Colon (tissue), 2 donors: ENCODE measurements at regions not wholly inside any gene's neighbourhood (a gene's known extent, or its start where the extent isn't known, plus 50 kb on each side); places are given as distances from the start of the nearest gene placed in this dataset.

Source experiments
- FAIRE-seq: peaks from 2 replicates; lab custom pipeline; 2012; peaks lifted over from hg19 to GRCh38; lab: Jason Lieb, UNC
- donor health status: control.
- donor health status: control.

DNA sequence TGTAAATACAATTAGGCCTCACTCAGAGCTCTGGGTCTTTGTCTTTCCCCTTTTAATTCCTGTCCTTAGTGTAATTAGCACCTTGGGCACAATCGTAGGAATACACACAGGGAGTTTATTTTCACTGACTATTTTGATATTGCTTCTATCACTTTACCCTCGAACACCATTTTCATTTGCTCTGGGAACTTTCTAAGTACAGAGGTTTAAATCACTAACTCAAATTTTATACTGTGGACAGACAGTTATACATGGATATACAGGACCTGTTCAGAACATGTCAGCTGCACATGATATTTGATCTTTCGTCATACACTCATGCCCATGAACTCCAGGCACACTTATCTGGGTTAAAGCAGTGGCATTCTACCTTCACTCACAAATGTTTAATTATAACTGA is 217.8 kb upstream of the TMEM161B start:
- no peak for FAIRE-seq

DNA sequence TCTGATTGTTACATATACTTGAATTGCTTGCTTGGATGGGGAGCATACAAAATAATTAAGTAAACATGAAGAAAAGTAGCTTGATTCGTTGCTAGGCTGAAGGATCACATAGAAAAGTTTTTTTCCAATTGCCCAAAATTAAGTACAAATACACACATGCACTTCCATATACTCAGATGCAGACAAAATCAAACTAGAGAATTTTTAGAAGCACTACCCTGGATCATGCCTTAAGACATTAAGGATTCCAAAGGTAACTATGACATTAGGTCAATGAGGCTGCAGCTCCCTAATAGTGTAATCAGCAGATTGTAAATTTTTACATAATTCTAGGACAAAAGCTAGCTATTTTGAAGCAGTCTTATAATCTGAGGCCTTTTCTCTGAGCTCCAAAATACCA is 216.9 kb upstream of the TMEM161B start:
- no peak for FAIRE-seq

DNA sequence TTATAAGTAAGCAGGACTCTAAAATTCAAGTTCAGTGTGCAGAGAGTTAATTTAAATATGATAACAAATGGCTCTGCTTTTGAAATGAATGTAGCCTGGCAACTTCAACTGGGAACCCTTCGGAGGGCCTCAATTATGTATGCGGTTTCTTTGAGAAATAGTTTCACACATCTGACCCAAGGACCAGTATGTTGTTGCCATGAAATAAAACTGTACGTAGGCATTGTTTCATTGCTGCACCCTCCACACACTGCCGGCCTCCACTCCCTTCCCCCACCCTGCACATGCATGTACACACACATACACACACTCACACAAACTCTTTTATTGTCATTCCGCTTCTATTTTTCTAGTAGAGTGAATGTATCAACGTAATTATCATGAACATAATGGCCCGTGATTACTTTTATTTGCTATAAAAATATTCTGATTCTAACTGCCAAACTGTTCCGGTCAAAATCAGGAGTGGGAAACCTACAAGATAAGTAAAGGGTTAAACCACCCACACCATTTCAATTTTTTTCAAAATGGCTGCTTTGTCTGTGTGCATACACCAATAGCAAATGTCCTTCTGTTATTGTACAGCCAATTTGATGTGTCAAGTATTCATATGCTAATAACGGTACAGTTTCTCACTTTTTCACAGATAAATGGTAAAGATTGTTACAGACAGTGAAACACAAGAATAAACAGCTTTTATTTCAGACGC is 215.5 kb upstream of the TMEM161B start:
- no peak for FAIRE-seq

DNA sequence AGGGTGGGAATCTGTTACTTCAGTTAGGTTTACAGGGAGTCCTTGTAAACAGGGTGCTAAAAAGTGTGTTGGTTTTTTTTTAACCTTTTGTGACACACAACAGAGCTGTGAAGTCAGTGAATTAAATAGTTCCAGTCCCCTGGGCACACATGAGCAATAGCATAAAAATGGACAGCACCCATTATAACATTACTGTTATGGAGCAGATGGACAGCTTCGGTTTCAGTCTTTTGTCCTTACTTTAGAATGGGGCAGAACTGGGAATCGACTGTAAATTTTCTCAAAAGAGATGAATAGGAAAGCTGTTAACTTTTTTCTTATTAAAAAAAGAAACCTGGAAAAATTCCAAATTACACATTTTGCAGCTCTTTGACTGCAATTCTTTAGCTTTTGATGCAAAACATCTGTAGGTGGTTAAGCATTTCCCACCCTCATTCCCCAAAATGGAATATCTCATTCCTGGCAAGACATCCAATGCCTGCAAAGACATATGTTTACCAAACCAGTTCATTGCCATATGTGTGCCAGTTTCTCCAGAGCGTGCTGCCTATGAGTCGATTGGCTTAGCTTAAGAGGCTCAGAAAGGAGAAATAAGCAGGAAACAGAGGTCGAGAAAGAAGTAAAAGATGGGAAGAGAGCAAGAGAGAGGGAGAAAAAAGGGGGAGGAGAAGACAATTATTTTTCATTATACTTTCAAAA is 212.3 kb upstream of the TMEM161B start:
- no peak for FAIRE-seq

DNA sequence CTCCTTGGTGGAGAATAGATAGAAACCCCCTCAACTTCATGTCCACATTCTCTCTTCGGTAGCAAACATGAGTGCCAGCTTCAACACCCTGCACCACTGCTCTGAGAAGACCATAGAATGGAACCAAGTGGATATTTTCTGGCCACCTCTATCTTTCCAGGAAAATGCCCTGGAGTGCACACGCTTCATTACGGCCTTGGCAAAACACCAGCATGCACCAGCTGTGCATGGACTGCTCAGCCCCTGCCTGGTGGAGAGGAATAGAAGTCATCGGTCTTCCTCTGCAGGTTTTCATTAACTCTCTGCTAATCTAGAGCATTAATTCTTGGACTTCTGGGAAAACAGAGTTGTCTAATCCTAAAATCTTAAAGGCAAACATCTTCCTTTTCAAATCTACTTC is 211.6 kb upstream of the TMEM161B start:
- no peak for FAIRE-seq

DNA sequence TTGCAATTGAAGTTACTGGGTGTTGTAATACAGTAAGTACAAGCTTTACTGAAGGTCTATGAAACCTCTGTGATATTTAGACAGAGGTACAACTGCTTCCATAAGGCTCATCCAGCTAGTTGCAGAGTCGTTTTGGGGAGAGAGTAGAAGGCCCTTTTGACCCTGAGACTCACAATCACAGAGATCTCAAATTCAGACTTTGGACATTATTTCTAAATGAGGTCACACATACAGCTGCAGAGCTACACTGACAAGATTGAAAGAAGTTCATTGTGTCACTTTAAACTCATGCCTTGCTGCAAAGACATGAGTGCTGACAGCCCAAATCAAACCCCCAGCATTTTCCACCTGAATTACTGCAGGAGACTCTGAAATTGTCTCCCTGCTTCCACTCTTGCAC is 205.9 kb upstream of the TMEM161B start:
- FAIRE-seq, result no peak

DNA sequence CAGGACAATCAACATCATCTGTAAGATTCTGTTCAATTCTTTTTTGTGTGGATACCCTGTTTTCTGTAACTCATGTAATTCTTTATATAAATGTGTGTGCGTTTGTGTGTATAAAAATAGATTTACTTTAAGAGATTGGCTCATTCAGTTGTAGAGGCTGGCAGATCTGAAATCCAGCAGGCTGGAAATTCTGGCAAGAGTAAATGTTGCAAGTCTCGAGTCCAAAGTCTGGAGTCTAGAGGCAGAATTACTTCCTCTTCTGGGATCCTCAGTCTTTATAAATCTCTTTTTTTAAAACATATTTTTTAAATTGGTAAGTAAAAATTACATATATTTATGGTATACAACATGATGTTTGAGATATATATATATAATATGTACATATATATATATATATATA is 202.1 kb upstream of the TMEM161B start:
- peak; percentile 72 for FAIRE-seq

GRCh38 chr5:88459971-88460370 is 191.3 kb upstream of the TMEM161B start:
- no peak for FAIRE-seq

- no peak for FAIRE-seq
These were observed 184.2 kb upstream of the TMEM161B start for GRCh38 chr5:88452820-88453219.

GRCh38 chr5:88450239-88450638 is 181.6 kb upstream of the TMEM161B start:
- no peak for FAIRE-seq

DNA sequence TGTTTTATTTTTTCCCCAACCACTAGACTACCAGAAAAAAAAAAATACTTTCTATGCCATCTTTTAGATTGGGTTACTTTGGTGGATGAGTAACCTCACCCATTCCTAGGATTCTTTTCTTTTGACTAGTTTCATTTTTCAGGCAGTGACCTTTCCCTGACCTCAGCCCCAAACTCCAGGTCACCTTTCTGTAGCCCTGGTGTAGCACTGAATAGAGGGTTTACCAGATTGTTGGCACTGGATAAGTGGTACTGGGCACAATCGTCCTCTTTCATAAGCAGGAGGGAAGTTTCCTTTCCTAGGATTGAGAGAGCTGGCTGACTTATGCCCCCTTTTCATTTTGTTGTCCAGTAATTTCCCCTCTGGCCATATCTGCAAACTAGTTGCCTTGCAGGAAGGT is 169.4 kb upstream of the TMEM161B start:
- no peak for FAIRE-seq

- FAIRE-seq, result no peak
These were observed 167.6 kb upstream of the TMEM161B start for GRCh38 chr5:88436290-88436689.

GRCh38 chr5:88428633-88429032 is 160.0 kb upstream of the TMEM161B start:
- FAIRE-seq, result no peak

GRCh38 chr5:88426441-88426840 is 157.8 kb upstream of the TMEM161B start:
- no peak for FAIRE-seq

DNA sequence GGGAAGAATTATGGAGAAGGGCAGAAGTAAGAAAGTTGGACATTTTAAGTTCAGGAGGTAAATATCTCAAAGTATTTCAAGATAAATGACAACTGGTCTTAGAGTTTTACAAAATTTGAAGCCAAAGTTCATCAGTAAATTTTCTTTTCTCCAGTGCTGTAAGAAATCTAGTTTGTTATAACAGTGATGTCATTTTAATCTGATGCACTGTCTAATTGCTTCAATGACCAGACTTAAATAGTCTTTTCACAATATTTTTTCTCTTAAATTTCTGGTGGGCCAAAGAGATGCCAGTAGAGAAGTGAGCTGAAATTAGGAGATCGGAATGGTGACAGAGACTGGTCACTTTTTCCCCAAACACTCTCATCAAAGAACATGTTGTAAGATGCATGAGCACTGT is 156.5 kb upstream of the TMEM161B start:
- no peak for FAIRE-seq

GRCh38 chr5:88419931-88420330 is 151.3 kb upstream of the TMEM161B start:
- FAIRE-seq, result no peak

DNA sequence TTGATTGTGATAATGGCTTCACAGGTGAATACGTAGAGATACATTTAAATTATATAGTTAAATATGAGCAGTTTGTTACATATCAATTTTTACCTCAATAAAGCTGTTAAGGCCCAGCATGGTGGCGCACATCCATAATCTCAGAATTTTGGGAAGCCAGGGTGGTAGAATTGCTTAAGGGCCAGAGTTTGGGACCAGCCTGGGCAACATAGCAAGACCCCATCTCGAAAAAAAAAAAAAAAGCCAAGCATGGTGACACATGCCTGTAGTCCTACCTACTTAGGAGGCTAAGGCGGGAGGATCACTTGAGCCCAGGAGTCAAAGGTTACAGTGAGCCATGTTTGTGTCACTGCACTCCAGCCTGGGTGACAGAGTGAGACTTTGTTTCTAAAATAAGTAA is 138.7 kb upstream of the TMEM161B start:
- FAIRE-seq, result no peak

DNA sequence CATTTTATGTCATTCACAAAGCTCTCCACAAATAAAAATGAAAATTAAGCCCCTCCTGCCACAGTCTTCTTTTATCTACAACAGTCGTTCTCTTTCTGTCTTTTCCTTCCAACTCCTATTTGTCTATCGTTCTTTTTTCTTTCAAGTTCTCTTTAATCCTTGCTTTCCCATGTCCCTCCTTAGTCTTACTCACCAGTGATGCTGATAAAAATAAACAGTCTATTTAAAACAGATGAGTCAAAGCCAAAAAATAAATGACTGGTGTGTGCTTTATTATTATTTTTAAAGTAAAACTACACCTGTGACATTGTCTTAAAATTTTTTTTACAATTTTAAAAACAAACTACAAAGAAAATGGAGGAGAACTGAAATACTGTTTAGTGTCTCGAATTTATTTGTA is 137.1 kb upstream of the TMEM161B start:
- FAIRE-seq, result no peak

DNA sequence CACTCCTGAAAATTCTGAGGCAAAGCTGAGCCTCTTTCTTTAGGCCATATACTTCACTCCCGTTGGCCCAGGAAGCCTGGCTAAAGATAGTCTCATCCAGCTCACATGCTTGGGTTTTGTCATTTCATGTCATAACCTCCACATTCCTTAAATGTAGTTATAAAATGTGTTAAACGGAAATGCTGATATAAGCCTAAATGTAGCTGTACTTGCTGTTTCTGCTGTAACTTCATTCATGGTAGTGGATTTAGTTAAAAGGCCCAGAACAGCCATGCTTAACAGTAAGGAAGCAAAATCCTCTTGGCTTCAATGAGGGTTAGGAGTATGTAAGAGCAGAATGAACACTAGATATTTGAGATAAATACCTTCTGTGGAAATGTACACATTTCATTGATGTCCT is 135.8 kb upstream of the TMEM161B start:
- FAIRE-seq, result no peak

DNA sequence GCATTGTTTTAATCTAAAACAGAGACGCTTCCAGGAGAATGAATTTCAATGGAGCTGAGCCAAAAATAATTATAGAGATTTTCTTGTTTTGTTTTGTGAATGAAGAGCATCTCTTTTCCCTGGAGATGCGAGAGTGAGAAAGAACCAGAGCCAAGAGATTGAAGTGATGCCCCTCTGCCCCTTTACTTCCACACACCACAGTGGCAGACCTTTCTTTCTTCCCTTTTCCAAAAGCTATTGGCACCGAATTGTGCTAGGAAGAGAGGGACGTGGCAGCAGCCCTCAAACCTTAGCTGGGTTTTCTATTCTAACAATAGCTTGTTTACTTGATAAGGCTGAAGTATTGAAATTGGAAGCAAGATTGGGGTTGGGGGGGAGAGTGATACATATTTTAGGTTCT is 133.0 kb upstream of the TMEM161B start:
- no peak for FAIRE-seq

- no peak for FAIRE-seq
These were observed 132.6 kb upstream of the TMEM161B start for GRCh38 chr5:88401228-88401627.

DNA sequence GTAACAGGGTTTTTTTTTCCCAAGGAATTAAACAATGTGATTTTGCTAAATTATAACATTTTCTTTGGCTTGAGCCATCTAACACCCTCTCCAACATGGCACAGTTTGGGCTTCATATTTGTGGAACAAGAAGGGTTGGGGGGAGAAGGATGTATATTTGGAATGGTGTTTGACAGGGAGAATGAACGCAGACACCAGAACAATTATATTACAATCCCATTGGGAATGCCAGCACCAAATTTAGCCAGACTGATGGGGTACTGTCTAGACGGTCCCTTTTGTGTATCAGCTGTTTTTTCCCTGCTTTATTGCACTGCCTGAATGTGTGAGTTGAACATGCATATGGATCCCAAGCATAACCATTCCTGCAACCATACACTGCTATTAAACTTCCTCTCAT is 130.9 kb upstream of the TMEM161B start:
- FAIRE-seq, result no peak

DNA sequence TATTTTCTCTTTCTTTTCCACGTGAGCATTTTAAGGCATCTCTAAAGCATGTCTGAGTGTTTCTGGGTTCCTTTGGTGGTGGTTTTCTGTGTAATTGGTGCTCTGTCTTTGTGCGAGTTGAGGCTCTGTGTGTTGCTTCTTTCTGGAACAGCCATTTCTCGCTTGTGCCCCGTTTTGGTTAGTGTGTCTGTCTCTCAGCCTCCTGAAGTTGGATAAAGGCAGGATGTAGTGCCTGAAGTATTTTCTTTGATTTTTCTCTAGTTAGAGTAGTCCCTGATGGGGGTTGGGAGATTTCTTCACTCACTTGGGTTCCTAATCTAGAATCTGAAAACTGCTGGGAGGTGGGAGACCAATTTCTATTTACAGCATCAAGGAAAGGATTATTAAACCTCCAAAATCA is 129.7 kb upstream of the TMEM161B start:
- FAIRE-seq, result no peak

DNA sequence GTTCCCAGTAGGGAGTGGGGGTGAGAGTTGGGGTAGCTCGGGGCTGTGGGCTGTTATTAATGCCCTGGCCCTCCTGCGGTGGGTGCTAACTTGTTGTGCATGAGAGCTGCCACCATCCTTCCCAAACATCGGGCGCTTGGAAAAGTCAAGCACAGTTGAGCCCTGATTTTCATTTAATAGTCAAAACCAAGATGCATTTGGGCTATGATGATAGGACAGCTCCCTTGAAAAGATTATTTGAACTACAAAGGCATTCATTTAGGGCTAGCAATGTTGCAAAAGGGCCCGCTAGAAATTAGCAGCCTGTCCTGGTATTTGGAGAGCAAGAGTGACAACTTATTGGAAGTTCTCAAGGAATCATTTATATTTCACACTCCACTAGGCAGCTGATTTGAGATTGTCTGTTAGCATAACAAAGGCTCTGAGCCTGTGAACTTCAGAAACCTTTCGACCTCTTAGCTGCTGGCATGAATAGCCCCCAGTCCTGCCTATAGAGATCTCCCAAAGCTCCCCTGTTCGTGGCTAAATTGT is 128.2 kb upstream of the TMEM161B start:
- no peak for FAIRE-seq
